HCT116 (cell line): ENCODE measurements at regions not wholly inside any gene's neighbourhood (a gene's known extent, or its start where the extent isn't known, plus 50 kb on each side); places are given as distances from the start of the nearest gene placed in this dataset.

ENCODE experiments used
- ATAC-seq: fragments of 200-7000 bp; cut with Tn5 transposase; 2 replicates; pipeline ENCODE4 v1.9.1; 2020; ENCODE audit warnings: mild to moderate bottlenecking, moderate library complexity
- BruUV-seq: library from RNA; stranded (reverse); fragments of 400-500 nt; replicated peaks from 2 replicates; lab custom pipeline; 2021; lab: Mats Ljungman, UMichigan
- CTCF ChIA-PET: fragments of 300-600 bp; sonication (Branson Sonifier 250); formaldehyde crosslinking; loops from one replicate; lab custom pipeline; 2021; ENCODE audit warnings: antibody characterized with exemption; lab: Charles Lee
- POLR2A ChIA-PET: fragments of 300-600, 350-600 bp; sonication (Branson Sonifier 250); formaldehyde crosslinking; loops from one replicate; lab custom pipeline; 2021; ENCODE audit warnings: antibody characterized with exemption; lab: Charles Lee
- RAD21 ChIA-PET, 2 experiments: fragments of 300-600 bp; sonication (Branson Sonifier 250); formaldehyde crosslinking; loops; one replicate each; lab custom pipeline; 2023; ENCODE audit warnings: low total read pairs in 2 of 2; ENCODE audit not compliant: uncharacterized antibody in 2 of 2, unreplicated experiment in 2 of 2, low non-redundant PET in 1 of 2; lab: Charles Lee
- DNase-seq: peaks from one replicate; pipeline ENCODE4 v3.0.0-alpha.2; 2010; ENCODE audit warnings: low read depth, low spot score
- H2AFZ ChIP-seq: fragments of 200-600 bp; shearing (Covaris generic), sonication (generic); 2 replicates; pipeline ENCODE4 v1.6.1; 2017; ENCODE audit warnings: low read depth, mixed run types, mixed read lengths, antibody characterized with exemption, low read length; ENCODE audit not compliant: poor library complexity, severe bottlenecking
- H3K27ac ChIP-seq: 2 replicates; pipeline ENCODE4 v1.5.1; 2012; ENCODE audit warnings: low read depth, low read length
- H3K27me3 ChIP-seq: fragments of 200-600 bp; sonication (generic); 2 replicates; pipeline ENCODE4 v1.6.1; 2016; ENCODE audit warnings: mixed run types, low read length, mixed read lengths; ENCODE audit not compliant: insufficient read depth
- H3K36me3 ChIP-seq, 2 experiments: fragments of 200-500 bp in 1 of 2; fragments of 200-600 bp in 1 of 2; sonication (Bioruptor generic) in 1 of 2; sonication (generic) in 1 of 2; 2 replicates each; pipeline versions ENCODE4 v1.5.1 to v1.6.1; 2014 to 2016; ENCODE audit warnings: low read length in 2 of 2, inconsistent platforms in 1 of 2, mixed read lengths in 1 of 2, mixed run types in 1 of 2; ENCODE audit not compliant: insufficient read depth in 2 of 2, control insufficient read depth in 1 of 2
- H3K4me1 ChIP-seq, 2 experiments: fragments of 200-600 bp in 1 of 2; sonication (generic) in 1 of 2; 2 replicates each; pipeline versions ENCODE4 v1.5.1 to v1.6.1; 2012 to 2017; ENCODE audit warnings: low read length in 2 of 2, inconsistent platforms in 1 of 2, mild to moderate bottlenecking in 1 of 2, mixed read lengths in 1 of 2, mixed run types in 1 of 2, moderate library complexity in 1 of 2; ENCODE audit not compliant: insufficient read depth in 2 of 2, control insufficient read depth in 1 of 2
- H3K4me2 ChIP-seq: fragments of 200-600 bp; sonication (generic); 2 replicates; pipeline ENCODE4 v1.6.1; 2017; ENCODE audit warnings: mixed run types, low read length, mixed read lengths
- H3K4me3 ChIP-seq, 2 experiments: fragments of 200-600 bp in 1 of 2; sonication (generic) in 1 of 2; replicated peaks in 1 of 2; 2 replicates each; pipeline ENCODE4 v1.5.1; 2011 to 2016; ENCODE audit warnings: low read length in 2 of 2, control low read depth in 1 of 2, low read depth in 1 of 2, mild to moderate bottlenecking in 1 of 2, mixed read lengths in 1 of 2, mixed run types in 1 of 2
- H3K79me2 ChIP-seq: fragments of 200-600 bp; sonication (generic); 2 replicates; pipeline ENCODE4 v1.6.1; 2017; ENCODE audit warnings: mild to moderate bottlenecking, mixed run types, low read length, moderate library complexity, mixed read lengths; ENCODE audit not compliant: insufficient read depth
- H3K9ac ChIP-seq: fragments of 200-600 bp; sonication (generic); 2 replicates; pipeline ENCODE4 v1.6.1; 2016; ENCODE audit warnings: low read length, mixed read lengths
- H3K9me2 ChIP-seq: fragments of 200-600 bp; sonication (generic), shearing (Covaris generic); 2 replicates; pipeline ENCODE4 v1.6.1; 2017; ENCODE audit warnings: mixed run types, mild to moderate bottlenecking, moderate library complexity; ENCODE audit not compliant: insufficient read depth
- H3K9me3 ChIP-seq, 2 experiments: fragments of 200-500 bp in 1 of 2; fragments of 200-600 bp in 1 of 2; sonication (Bioruptor generic) in 1 of 2; sonication (generic) in 1 of 2; 2 replicates each; pipeline ENCODE4 v1.6.1; 2014 to 2017; ENCODE audit warnings: low read length in 2 of 2, mixed read lengths in 2 of 2, inconsistent platforms in 1 of 2, low read depth in 1 of 2, mild to moderate bottlenecking in 1 of 2, mixed run types in 1 of 2, moderate library complexity in 1 of 2; ENCODE audit not compliant: control insufficient read depth in 1 of 2, insufficient read depth in 1 of 2
- H4K20me1 ChIP-seq: fragments of 200-600 bp; sonication (generic), shearing (Covaris generic); 2 replicates; pipeline ENCODE4 v1.6.1; 2017; ENCODE audit warnings: mixed run types, mild to moderate bottlenecking, moderate library complexity; ENCODE audit not compliant: insufficient read depth
- CEBPB ChIP-seq: IDR thresholded peaks from 2 replicates; pipeline ENCODE4 v1.6.1; 2012; ENCODE audit warnings: low read depth
- EGR1 ChIP-seq: IDR thresholded peaks from 2 replicates; pipeline ENCODE4 v1.6.1; 2012; ENCODE audit warnings: low read depth
- EZH2 ChIP-seq: fragments of 200-600 bp; sonication (generic); IDR thresholded peaks from 2 replicates; pipeline ENCODE4 v1.6.1; 2017; ENCODE audit warnings: antibody characterized with exemption, mixed run types
- EZH2phosphoT487 ChIP-seq: fragments of 200-600 bp; IDR thresholded peaks from 2 replicates; pipeline ENCODE4 v1.6.1; 2018; ENCODE audit warnings: antibody characterized with exemption, borderline replicate concordance
- JUND ChIP-seq: IDR thresholded peaks from 2 replicates; pipeline ENCODE4 v1.6.1; 2012
- POLR2AphosphoS5 ChIP-seq: IDR thresholded peaks from 2 replicates; pipeline ENCODE4 v1.6.1; 2011; ENCODE audit warnings: mild to moderate bottlenecking, low read depth, low read length, moderate library complexity
- RAD21 ChIP-seq: IDR thresholded peaks from 2 replicates; pipeline ENCODE4 v1.6.1; 2012; ENCODE audit warnings: low read depth, mild to moderate bottlenecking
- SIN3A ChIP-seq: IDR thresholded peaks from 2 replicates; pipeline ENCODE4 v1.6.1; 2012; ENCODE audit warnings: low read depth
- SRF ChIP-seq: IDR thresholded peaks from 2 replicates; pipeline ENCODE4 v1.6.1; 2012; ENCODE audit warnings: low read depth
- YY1 ChIP-seq: IDR thresholded peaks from 2 replicates; pipeline ENCODE4 v1.6.1; 2011; ENCODE audit warnings: low read length, low read depth, moderate library complexity, mild to moderate bottlenecking; ENCODE audit not compliant: insufficient replicate concordance; ENCODE audit errors: extremely low read depth
- ZFX ChIP-seq: fragments of 450-650 bp; IDR thresholded peaks from 2 replicates; pipeline ENCODE4 v1.6.1; 2017
- intact Hi-C: fragments of 100-400 bp; cut with micrococcal nuclease; formaldehyde crosslinking; loops from 2 replicates; pipeline ENCODE4 v1.10.0; 2022
- TF ChIP-seq, protein P1 (sequence below): IDR thresholded peaks from 2 replicates; pipeline ENCODE4 v1.6.1; 2012
- TF ChIP-seq, protein P2 (sequence below): IDR thresholded peaks from 2 replicates; pipeline ENCODE4 v1.6.1; 2012
- TF ChIP-seq, protein P3 (sequence below), 3 experiments: fragments of 200-600 bp in 1 of 3; sonication (generic) in 1 of 3; IDR thresholded peaks in 2 of 3; conservative IDR thresholded peaks in 1 of 3; 2 replicates each; pipeline ENCODE4 v1.5.1; 2012 to 2017; ENCODE audit warnings: low read depth in 2 of 3, low read length in 2 of 3, antibody characterized with exemption in 1 of 3, borderline replicate concordance in 1 of 3, control low read depth in 1 of 3, mild to moderate bottlenecking in 1 of 3, mixed read lengths in 1 of 3, mixed run types in 1 of 3, moderate library complexity in 1 of 3; ENCODE audit not compliant: insufficient read depth in 1 of 3
- TF ChIP-seq, protein P4 (sequence below): IDR thresholded peaks from 2 replicates; pipeline ENCODE4 v1.6.1; 2012; ENCODE audit warnings: low read depth

DNA sequence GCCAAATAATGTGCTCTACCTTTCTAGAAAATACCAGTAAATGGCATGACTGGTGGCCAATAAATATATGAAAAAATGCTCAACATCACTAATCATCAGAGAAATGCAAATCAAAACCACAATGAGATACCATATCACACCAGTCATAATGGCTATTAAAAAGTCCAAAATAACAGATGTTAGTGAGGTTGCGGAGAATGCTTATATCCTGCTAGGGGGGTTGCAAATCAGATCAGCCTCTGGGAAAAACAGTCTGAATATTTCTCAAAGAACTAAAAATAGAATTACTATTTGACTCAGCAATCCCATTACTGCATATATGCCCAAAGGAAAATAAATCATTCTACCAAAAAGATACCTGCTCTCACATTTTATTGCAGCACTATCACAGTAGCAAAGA is 115.1 kb downstream of the RASGEF1B start:
- H2AFZ ChIP-seq: no peak overlapping the region
- BruUV-seq: no TSS peak
- ChIA-PET CTCF (no interaction called here), POLR2A (no interaction called here), RAD21 (no interaction called here)
- H3K79me2 ChIP-seq: no peaks in the 10 kb centered on the region
- H3K9ac ChIP-seq: no peak overlapping the region
- ATAC-seq (no peak), DNase-seq (no peak)
- no peaks in the 10 kb centered on the region for H3K9me3 ChIP-seq
- peaks cover 13% of the 10 kb centered on the region for H3K27me3 ChIP-seq
- no peaks in the 10 kb centered on the region for H3K36me3 ChIP-seq
- no peaks in the 10 kb centered on the region for H4K20me1 ChIP-seq
- TF ChIP-seq EZH2 (no peak), YY1 (no peak)
- TF ChIP-seq, protein P1, sequence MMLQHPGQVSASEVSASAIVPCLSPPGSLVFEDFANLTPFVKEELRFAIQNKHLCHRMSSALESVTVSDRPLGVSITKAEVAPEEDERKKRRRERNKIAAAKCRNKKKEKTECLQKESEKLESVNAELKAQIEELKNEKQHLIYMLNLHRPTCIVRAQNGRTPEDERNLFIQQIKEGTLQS: no peak
- no peak overlapping the region for H3K4me2 ChIP-seq
- intact Hi-C loops: no loop called here
- no peak overlapping the region for H3K27ac ChIP-seq
- H3K4me1 ChIP-seq: no peaks in the 10 kb centered on the region
- H3K4me3 ChIP-seq: no peak overlapping the region
- H3K9me2 ChIP-seq: no peaks in the 10 kb centered on the region

DNA sequence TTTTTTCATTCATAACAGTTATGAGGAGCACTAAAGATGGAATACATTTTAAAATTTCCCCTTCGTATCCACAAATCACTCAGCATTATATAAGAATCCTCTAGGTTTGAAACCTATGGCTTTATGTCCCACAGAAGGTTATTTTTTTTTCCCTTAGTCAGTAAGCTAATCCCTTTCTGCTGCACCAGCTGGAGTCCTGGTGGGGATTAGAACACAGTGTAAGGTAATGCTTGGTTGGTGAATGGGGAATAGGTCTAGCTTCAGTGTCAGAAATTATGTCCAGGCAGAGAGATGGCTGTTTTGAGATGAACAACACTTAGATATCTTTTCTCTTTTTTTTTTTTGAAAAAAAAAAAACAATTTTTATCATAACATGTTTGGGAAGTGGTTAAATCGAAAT is 116.6 kb downstream of the RASGEF1B start:
- H3K4me2 ChIP-seq: no peak overlapping the region
- no peaks in the 10 kb centered on the region for H3K79me2 ChIP-seq
- H4K20me1 ChIP-seq: no peaks in the 10 kb centered on the region
- ATAC-seq (no peak), DNase-seq (no peak)
- H3K9me3 ChIP-seq: no peaks in the 10 kb centered on the region
- H3K27me3 ChIP-seq: peaks cover 13% of the 10 kb centered on the region
- CTCF ChIA-PET: interaction anchor here (2.5 kb wide), 1 partner anchor 285 kb away, joined by 7 read pairs; no protein-coding TSS in a partner anchor
- intact Hi-C loops: no loop called here
- no peak overlapping the region for H2AFZ ChIP-seq
- H3K9me2 ChIP-seq: no peaks in the 10 kb centered on the region
- POLR2A ChIA-PET: no interaction called here
- BruUV-seq: no TSS peak
- H3K27ac ChIP-seq: no peak overlapping the region
- no peak overlapping the region for H3K9ac ChIP-seq
- RAD21 ChIA-PET: no interaction called here
- H3K4me3 ChIP-seq: no peak overlapping the region
- no peaks in the 10 kb centered on the region for H3K4me1 ChIP-seq
- no peaks in the 10 kb centered on the region for H3K36me3 ChIP-seq
- TF ChIP-seq POLR2AphosphoS5 (no peak), SIN3A (no peak), EGR1 (no peak), JUND (no peak), ZFX (no peak), SRF (no peak), EZH2phosphoT487 (no peak), CEBPB (no peak), RAD21 (no peak), YY1 (no peak), EZH2 (no peak)
- TF ChIP-seq, protein P1: no peak
- TF ChIP-seq, protein P2, sequence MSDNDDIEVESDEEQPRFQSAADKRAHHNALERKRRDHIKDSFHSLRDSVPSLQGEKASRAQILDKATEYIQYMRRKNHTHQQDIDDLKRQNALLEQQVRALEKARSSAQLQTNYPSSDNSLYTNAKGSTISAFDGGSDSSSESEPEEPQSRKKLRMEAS: no peak
- TF ChIP-seq, protein P3, sequence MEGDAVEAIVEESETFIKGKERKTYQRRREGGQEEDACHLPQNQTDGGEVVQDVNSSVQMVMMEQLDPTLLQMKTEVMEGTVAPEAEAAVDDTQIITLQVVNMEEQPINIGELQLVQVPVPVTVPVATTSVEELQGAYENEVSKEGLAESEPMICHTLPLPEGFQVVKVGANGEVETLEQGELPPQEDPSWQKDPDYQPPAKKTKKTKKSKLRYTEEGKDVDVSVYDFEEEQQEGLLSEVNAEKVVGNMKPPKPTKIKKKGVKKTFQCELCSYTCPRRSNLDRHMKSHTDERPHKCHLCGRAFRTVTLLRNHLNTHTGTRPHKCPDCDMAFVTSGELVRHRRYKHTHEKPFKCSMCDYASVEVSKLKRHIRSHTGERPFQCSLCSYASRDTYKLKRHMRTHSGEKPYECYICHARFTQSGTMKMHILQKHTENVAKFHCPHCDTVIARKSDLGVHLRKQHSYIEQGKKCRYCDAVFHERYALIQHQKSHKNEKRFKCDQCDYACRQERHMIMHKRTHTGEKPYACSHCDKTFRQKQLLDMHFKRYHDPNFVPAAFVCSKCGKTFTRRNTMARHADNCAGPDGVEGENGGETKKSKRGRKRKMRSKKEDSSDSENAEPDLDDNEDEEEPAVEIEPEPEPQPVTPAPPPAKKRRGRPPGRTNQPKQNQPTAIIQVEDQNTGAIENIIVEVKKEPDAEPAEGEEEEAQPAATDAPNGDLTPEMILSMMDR (IDR thresholded peaks at IDR 0.05 in 2 of 3, conservative IDR thresholded peaks at IDR 0.05 in 1 of 3; ENCODE audit: borderline replicate concordance in 1 of 3, insufficient read depth in 1 of 3, low read depth in 2 of 3, low read length in 2 of 3): no peak
- TF ChIP-seq, protein P4, sequence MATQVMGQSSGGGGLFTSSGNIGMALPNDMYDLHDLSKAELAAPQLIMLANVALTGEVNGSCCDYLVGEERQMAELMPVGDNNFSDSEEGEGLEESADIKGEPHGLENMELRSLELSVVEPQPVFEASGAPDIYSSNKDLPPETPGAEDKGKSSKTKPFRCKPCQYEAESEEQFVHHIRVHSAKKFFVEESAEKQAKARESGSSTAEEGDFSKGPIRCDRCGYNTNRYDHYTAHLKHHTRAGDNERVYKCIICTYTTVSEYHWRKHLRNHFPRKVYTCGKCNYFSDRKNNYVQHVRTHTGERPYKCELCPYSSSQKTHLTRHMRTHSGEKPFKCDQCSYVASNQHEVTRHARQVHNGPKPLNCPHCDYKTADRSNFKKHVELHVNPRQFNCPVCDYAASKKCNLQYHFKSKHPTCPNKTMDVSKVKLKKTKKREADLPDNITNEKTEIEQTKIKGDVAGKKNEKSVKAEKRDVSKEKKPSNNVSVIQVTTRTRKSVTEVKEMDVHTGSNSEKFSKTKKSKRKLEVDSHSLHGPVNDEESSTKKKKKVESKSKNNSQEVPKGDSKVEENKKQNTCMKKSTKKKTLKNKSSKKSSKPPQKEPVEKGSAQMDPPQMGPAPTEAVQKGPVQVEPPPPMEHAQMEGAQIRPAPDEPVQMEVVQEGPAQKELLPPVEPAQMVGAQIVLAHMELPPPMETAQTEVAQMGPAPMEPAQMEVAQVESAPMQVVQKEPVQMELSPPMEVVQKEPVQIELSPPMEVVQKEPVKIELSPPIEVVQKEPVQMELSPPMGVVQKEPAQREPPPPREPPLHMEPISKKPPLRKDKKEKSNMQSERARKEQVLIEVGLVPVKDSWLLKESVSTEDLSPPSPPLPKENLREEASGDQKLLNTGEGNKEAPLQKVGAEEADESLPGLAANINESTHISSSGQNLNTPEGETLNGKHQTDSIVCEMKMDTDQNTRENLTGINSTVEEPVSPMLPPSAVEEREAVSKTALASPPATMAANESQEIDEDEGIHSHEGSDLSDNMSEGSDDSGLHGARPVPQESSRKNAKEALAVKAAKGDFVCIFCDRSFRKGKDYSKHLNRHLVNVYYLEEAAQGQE: no peak
